ENCODE measurements at regions not wholly inside any gene's neighbourhood (a gene's known extent, or its start where the extent isn't known, plus 50 kb on each side); places are given as distances from the start of the nearest gene placed in this dataset.

- Histone ChIP-seq H3K4me3 (ENCODE audit: low read length) (no peak overlapping the region), H3K27ac (ENCODE audit: low read depth, low read length) (no peak overlapping the region), H3K4me1 (ENCODE audit: control insufficient read depth, low read length) (no peaks in the 10 kb centered on the region), H3K9me2 (replicated peaks; ENCODE audit: control insufficient read depth, low read length) (no peaks in the 10 kb centered on the region), H3K9me3 (ENCODE audit: control insufficient read depth, insufficient read depth, low read length) (no peaks in the 10 kb centered on the region), H3K27me3 (ENCODE audit: control insufficient read depth, low read length) (no peaks in the 10 kb centered on the region), H4K20me1 (ENCODE audit: control insufficient read depth, insufficient read depth, low read depth, low read length) (no peaks in the 10 kb centered on the region), H3K36me3 (ENCODE audit: control insufficient read depth, low read length) (no peaks in the 10 kb centered on the region), H3K79me2 (ENCODE audit: control insufficient read depth, low read length) (no peaks in the 10 kb centered on the region), H3K4me2 (ENCODE audit: low read length) (no peak overlapping the region), H3F3A (ENCODE audit: control insufficient read depth, insufficient read depth) (no peaks in the 10 kb centered on the region)
- TF ChIP-seq, protein P1, sequence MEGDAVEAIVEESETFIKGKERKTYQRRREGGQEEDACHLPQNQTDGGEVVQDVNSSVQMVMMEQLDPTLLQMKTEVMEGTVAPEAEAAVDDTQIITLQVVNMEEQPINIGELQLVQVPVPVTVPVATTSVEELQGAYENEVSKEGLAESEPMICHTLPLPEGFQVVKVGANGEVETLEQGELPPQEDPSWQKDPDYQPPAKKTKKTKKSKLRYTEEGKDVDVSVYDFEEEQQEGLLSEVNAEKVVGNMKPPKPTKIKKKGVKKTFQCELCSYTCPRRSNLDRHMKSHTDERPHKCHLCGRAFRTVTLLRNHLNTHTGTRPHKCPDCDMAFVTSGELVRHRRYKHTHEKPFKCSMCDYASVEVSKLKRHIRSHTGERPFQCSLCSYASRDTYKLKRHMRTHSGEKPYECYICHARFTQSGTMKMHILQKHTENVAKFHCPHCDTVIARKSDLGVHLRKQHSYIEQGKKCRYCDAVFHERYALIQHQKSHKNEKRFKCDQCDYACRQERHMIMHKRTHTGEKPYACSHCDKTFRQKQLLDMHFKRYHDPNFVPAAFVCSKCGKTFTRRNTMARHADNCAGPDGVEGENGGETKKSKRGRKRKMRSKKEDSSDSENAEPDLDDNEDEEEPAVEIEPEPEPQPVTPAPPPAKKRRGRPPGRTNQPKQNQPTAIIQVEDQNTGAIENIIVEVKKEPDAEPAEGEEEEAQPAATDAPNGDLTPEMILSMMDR (IDR thresholded peaks at IDR 0.05; ENCODE audit: low read depth, low read length, poor library complexity, severe bottlenecking) = no peak
- TF ChIP-seq EZH2phosphoT487 (IDR thresholded peaks at IDR 0.05; ENCODE audit: borderline replicate concordance, low read length) = no peak
Observed at GRCh38 chr13:105638426-105638825, 897.0 kb downstream of the EFNB2 start.

GRCh38 chr13:105634059-105634458, 901.4 kb downstream of the EFNB2 start:
- Histone ChIP-seq H3K27me3 (ENCODE audit: control insufficient read depth, low read length) (no peaks in the 10 kb centered on the region), H3K27ac (ENCODE audit: low read depth, low read length) (no peak overlapping the region), H3K4me3 (ENCODE audit: low read length) (no peak overlapping the region), H3K9me2 (replicated peaks; ENCODE audit: control insufficient read depth, low read length) (no peaks in the 10 kb centered on the region), H4K20me1 (ENCODE audit: control insufficient read depth, insufficient read depth, low read depth, low read length) (no peaks in the 10 kb centered on the region), H3K9me3 (ENCODE audit: control insufficient read depth, insufficient read depth, low read length) (no peaks in the 10 kb centered on the region), H3K36me3 (ENCODE audit: control insufficient read depth, low read length) (no peaks in the 10 kb centered on the region), H3K79me2 (ENCODE audit: control insufficient read depth, low read length) (no peaks in the 10 kb centered on the region), H3K4me2 (ENCODE audit: low read length) (no peak overlapping the region), H3F3A (ENCODE audit: control insufficient read depth, insufficient read depth) (no peaks in the 10 kb centered on the region), H3K4me1 (ENCODE audit: control insufficient read depth, low read length) (no peaks in the 10 kb centered on the region)
- TF ChIP-seq, protein P1 (IDR thresholded peaks at IDR 0.05; ENCODE audit: low read depth, low read length, poor library complexity, severe bottlenecking) = no peak
- TF ChIP-seq EZH2phosphoT487 (IDR thresholded peaks at IDR 0.05; ENCODE audit: borderline replicate concordance, low read length) = no peak

DNA sequence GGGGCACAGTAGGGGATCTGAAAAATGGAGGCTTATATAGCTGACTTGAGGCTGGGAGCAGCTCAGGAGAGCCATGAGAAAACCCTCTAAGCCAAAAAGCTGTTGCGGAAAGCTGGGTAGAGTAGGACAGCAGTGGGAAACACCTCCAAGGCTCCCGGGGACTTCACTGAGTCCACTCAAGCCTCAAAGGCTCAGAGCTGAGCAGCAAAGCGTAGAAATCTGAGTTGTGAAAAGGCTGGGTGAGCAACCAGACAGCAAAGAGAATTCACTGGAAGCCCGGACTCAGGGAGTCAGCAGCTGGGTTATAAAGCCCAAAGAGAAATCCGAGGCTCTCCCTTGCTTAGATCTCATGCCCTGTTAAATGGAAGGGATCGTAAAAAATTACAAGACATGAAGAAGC, 905.0 kb downstream of the EFNB2 start:
- Histone ChIP-seq H3K4me2 (ENCODE audit: low read length) (no peak overlapping the region), H3K9me2 (replicated peaks; ENCODE audit: control insufficient read depth, low read length) (no peaks in the 10 kb centered on the region), H4K20me1 (ENCODE audit: control insufficient read depth, insufficient read depth, low read depth, low read length) (no peaks in the 10 kb centered on the region), H3K27ac (ENCODE audit: low read depth, low read length) (no peak overlapping the region), H3K4me1 (ENCODE audit: control insufficient read depth, low read length) (no peaks in the 10 kb centered on the region), H3K4me3 (ENCODE audit: low read length) (no peak overlapping the region), H3K9me3 (ENCODE audit: control insufficient read depth, insufficient read depth, low read length) (no peaks in the 10 kb centered on the region), H3F3A (ENCODE audit: control insufficient read depth, insufficient read depth) (no peaks in the 10 kb centered on the region), H3K27me3 (ENCODE audit: control insufficient read depth, low read length) (no peaks in the 10 kb centered on the region), H3K79me2 (ENCODE audit: control insufficient read depth, low read length) (no peaks in the 10 kb centered on the region), H3K36me3 (ENCODE audit: control insufficient read depth, low read length) (no peaks in the 10 kb centered on the region)
- TF ChIP-seq, protein P1 (IDR thresholded peaks at IDR 0.05; ENCODE audit: low read depth, low read length, poor library complexity, severe bottlenecking) = no peak
- TF ChIP-seq EZH2phosphoT487 (IDR thresholded peaks at IDR 0.05; ENCODE audit: borderline replicate concordance, low read length) = no peak

- Histone ChIP-seq H3K36me3 (ENCODE audit: control insufficient read depth, low read length) (no peaks in the 10 kb centered on the region), H3K4me2 (ENCODE audit: low read length) (no peak overlapping the region), H3K9me3 (ENCODE audit: control insufficient read depth, insufficient read depth, low read length) (no peaks in the 10 kb centered on the region), H3K4me1 (ENCODE audit: control insufficient read depth, low read length) (no peaks in the 10 kb centered on the region), H3F3A (ENCODE audit: control insufficient read depth, insufficient read depth) (no peaks in the 10 kb centered on the region), H3K4me3 (ENCODE audit: low read length) (no peak overlapping the region), H3K27me3 (ENCODE audit: control insufficient read depth, low read length) (no peaks in the 10 kb centered on the region), H3K9me2 (replicated peaks; ENCODE audit: control insufficient read depth, low read length) (no peaks in the 10 kb centered on the region), H3K27ac (ENCODE audit: low read depth, low read length) (no peak overlapping the region), H4K20me1 (ENCODE audit: control insufficient read depth, insufficient read depth, low read depth, low read length) (no peaks in the 10 kb centered on the region), H3K79me2 (ENCODE audit: control insufficient read depth, low read length) (no peaks in the 10 kb centered on the region)
- TF ChIP-seq, protein P1 (IDR thresholded peaks at IDR 0.05; ENCODE audit: low read depth, low read length, poor library complexity, severe bottlenecking) = no peak
- no peak for TF ChIP-seq EZH2phosphoT487 (IDR thresholded peaks at IDR 0.05; ENCODE audit: borderline replicate concordance, low read length)
Observed at GRCh38 chr13:105627270-105627669, 908.2 kb downstream of the EFNB2 start.
